Endodermal cell (in vitro differentiated cells): ENCODE measurements at regions not wholly inside any gene's neighbourhood (a gene's known extent, or its start where the extent isn't known, plus 50 kb on each side); places are given as distances from the start of the nearest gene placed in this dataset.

Experiments
- DNase-seq: peaks from one replicate; pipeline ENCODE4 v3.0.0-alpha.2; 2017
- H3K27ac ChIP-seq: 2 replicates; pipeline ENCODE4 v1.5.1; 2013; ENCODE audit warnings: mild to moderate bottlenecking, low read depth, low read length, moderate library complexity
- H3K27me3 ChIP-seq: 2 replicates; pipeline ENCODE4 v1.6.1; 2013; ENCODE audit warnings: mild to moderate bottlenecking, low read length, moderate library complexity; ENCODE audit not compliant: insufficient read depth, control insufficient read depth, poor library complexity, severe bottlenecking
- H3K36me3 ChIP-seq: 2 replicates; pipeline ENCODE4 v1.7.0; 2013; ENCODE audit warnings: mild to moderate bottlenecking, low read length, moderate library complexity; ENCODE audit not compliant: control insufficient read depth, insufficient read depth
- H3K4me1 ChIP-seq: one replicate; pipeline ENCODE4 v1.7.0; 2013; ENCODE audit warnings: low read length; ENCODE audit not compliant: control insufficient read depth, insufficient read depth
- H3K4me3 ChIP-seq: 2 replicates; pipeline ENCODE4 v1.5.1; 2013; ENCODE audit warnings: mild to moderate bottlenecking, low read length, moderate library complexity
- H3K9ac ChIP-seq: 2 replicates; pipeline ENCODE4 v1.6.1; 2013; ENCODE audit warnings: mild to moderate bottlenecking, low read length, moderate library complexity; ENCODE audit not compliant: poor library complexity, severe bottlenecking; ENCODE audit errors: extremely low read depth
- H3K9me3 ChIP-seq: 2 replicates; pipeline ENCODE4 v1.6.1; 2013; ENCODE audit warnings: mild to moderate bottlenecking, low read length, moderate library complexity; ENCODE audit not compliant: control insufficient read depth
- H3K27ac Mint-ChIP-seq: 2 replicates; pipeline ENCODE4 v1.8.0; 2020; ENCODE audit warnings: mixed read lengths
- H3K27me3 Mint-ChIP-seq: 2 replicates; pipeline ENCODE4 v1.8.0; 2021; ENCODE audit warnings: mild to moderate bottlenecking, mixed read lengths; ENCODE audit not compliant: insufficient read depth
- H3K36me3 Mint-ChIP-seq: 2 replicates; pipeline ENCODE4 v1.8.0; 2020; ENCODE audit warnings: low read depth, mixed read lengths
- H3K4me1 Mint-ChIP-seq: 2 replicates; pipeline ENCODE4 v1.8.0; 2020; ENCODE audit warnings: mixed read lengths
- H3K4me3 Mint-ChIP-seq: 2 replicates; pipeline ENCODE4 v1.8.0; 2020; ENCODE audit warnings: mild to moderate bottlenecking, moderate library complexity, mixed read lengths
- H3K9me3 Mint-ChIP-seq: 2 replicates; pipeline ENCODE4 v1.8.0; 2020; ENCODE audit warnings: mild to moderate bottlenecking, mixed read lengths
- WGBS, 2 experiments: methylation state at CpG; one replicate each; pipeline versions ENCODE4 v1.1.5 to v1.1.7; 2013; ENCODE audit warnings: missing lambda C conversion rate in 2 of 2, mixed read lengths in 1 of 2; ENCODE audit not compliant: insufficient coverage in 1 of 2, insufficient read length in 1 of 2; 5-methylcytosine and 5-hydroxymethylcytosine counted together
- TF ChIP-seq, protein P1 (sequence below): fragments of 200-600 bp; sonication (generic); conservative IDR thresholded peaks from 2 replicates; pipeline ENCODE4 v1.5.0; 2021; ENCODE audit warnings: antibody characterized with exemption, mild to moderate bottlenecking

DNA sequence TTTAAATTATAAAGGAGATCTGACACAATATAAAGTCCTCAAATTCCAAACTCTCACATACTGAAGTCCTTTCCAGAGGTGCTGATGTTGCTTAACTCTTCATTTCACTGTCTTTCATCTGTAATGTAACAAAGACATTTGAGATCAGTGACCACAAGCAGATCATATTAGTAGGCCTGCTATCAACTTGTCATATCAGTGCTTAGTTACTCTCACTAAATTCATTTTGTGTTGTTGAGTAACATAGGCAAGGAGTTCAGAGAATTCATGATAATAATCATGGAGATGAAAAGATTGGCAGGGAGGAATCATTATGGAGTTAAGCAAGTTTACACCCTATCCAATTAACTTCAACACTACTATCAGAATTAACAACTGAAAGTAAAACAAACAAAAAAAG is 571.0 kb upstream of the ARRDC3 start:
- Histone ChIP-seq H3K9me3 (no peaks in the 10 kb centered on the region), H3K4me1 (no peaks in the 10 kb centered on the region), H3K9ac (no peak overlapping the region), H3K27me3 (no peaks in the 10 kb centered on the region), H3K36me3 (no peaks in the 10 kb centered on the region), H3K4me3 (no peak overlapping the region), H3K27ac (no peak overlapping the region)
- Mint-ChIP-seq H3K4me3 (no peak overlapping the region), H3K27ac (no peak overlapping the region), H3K9me3 (no peaks in the 10 kb centered on the region), H3K27me3 (no peaks in the 10 kb centered on the region), H3K36me3 (no peaks in the 10 kb centered on the region), H3K4me1 (peaks cover 6% of the 10 kb centered on the region)
- no peak for DNase-seq
- TF ChIP-seq, protein P1, sequence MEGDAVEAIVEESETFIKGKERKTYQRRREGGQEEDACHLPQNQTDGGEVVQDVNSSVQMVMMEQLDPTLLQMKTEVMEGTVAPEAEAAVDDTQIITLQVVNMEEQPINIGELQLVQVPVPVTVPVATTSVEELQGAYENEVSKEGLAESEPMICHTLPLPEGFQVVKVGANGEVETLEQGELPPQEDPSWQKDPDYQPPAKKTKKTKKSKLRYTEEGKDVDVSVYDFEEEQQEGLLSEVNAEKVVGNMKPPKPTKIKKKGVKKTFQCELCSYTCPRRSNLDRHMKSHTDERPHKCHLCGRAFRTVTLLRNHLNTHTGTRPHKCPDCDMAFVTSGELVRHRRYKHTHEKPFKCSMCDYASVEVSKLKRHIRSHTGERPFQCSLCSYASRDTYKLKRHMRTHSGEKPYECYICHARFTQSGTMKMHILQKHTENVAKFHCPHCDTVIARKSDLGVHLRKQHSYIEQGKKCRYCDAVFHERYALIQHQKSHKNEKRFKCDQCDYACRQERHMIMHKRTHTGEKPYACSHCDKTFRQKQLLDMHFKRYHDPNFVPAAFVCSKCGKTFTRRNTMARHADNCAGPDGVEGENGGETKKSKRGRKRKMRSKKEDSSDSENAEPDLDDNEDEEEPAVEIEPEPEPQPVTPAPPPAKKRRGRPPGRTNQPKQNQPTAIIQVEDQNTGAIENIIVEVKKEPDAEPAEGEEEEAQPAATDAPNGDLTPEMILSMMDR, result no peak

DNA sequence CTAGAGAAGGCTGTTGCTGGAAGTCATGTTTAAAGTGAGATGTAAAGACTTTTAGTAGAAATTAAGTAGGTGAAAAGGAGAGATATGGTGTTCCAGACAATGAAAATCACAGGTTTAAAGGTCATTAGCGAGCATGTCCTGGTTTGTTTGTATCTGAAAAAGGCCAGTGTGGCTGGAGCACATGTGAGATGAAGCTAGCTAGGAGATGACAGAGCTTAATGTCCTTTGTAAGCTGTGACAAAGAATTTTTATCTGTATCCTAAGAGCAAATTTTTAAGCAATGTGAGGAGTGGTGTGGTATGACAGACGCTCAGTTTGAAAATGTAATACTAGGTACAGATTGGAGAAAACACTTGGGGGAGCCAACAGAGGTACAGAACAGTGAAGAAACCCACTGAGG is 567.2 kb upstream of the ARRDC3 start:
- Mint-ChIP-seq H3K4me1 (peaks cover 6% of the 10 kb centered on the region), H3K27me3 (no peaks in the 10 kb centered on the region), H3K36me3 (no peaks in the 10 kb centered on the region), H3K27ac (no peak overlapping the region), H3K9me3 (no peaks in the 10 kb centered on the region), H3K4me3 (no peak overlapping the region)
- Histone ChIP-seq H3K27ac (no peak overlapping the region), H3K27me3 (no peaks in the 10 kb centered on the region), H3K9me3 (no peaks in the 10 kb centered on the region), H3K4me3 (no peak overlapping the region), H3K9ac (no peak overlapping the region), H3K36me3 (no peaks in the 10 kb centered on the region), H3K4me1 (no peaks in the 10 kb centered on the region)
- no peak for DNase-seq
- TF ChIP-seq, protein P1, result no peak
- 90% methylated on average over 2 of the region's 2 CpGs for WGBS, 2 experiments

DNA sequence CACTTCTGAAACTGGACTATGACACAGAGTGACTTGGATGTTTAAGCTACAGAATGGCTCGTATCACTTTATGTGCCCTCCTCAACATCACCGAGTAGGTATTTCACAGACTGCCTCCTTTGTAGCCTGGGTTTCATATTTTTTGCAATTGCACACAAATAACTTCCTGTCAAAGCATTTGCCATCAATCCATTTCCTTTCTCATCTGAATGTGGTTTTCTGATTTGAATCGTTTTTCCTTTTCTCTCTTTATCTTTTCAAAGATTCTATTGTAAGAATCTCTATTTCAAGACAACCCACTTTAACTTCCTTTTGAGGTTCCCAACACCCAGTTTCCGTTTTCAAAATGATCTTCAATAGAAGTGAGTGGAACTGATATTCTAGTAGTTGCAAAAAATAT is 563.8 kb upstream of the ARRDC3 start:
- no peaks in the 10 kb centered on the region for H3K36me3 Mint-ChIP-seq
- H3K27ac Mint-ChIP-seq, result no peak overlapping the region
- Histone ChIP-seq H3K27me3 (no peaks in the 10 kb centered on the region), H3K9me3 (no peaks in the 10 kb centered on the region), H3K4me1 (no peaks in the 10 kb centered on the region), H3K27ac (no peak overlapping the region), H3K9ac (no peak overlapping the region), H3K36me3 (no peaks in the 10 kb centered on the region), H3K4me3 (no peak overlapping the region)
- TF ChIP-seq, protein P1, result no peak
- no peaks in the 10 kb centered on the region for H3K27me3 Mint-ChIP-seq
- H3K9me3 Mint-ChIP-seq, result no peaks in the 10 kb centered on the region
- H3K4me3 Mint-ChIP-seq, result no peak overlapping the region
- peaks cover 6% of the 10 kb centered on the region for H3K4me1 Mint-ChIP-seq
- WGBS, 2 experiments, result 86 to 87% methylated on average over 3 of the region's 4 CpGs
- DNase-seq, result no peak
